Activated CD4-positive, alpha-beta memory T cell treated with anti-CD3 and anti-CD28 coated beads, Interleukin-2, amount 10 ng/mL, durations not matched to agents 7 days and 5 days (primary cell): ENCODE measurements at regions not wholly inside any gene's neighbourhood (a gene's known extent, or its start where the extent isn't known, plus 50 kb on each side); places are given as distances from the start of the nearest gene placed in this dataset.

ENCODE experiments used
- CTCF ChIA-PET: fragments of 350-600 bp; sonication (Branson Sonifier 250); formaldehyde crosslinking; loops from one replicate; lab custom pipeline; 2021; ENCODE audit warnings: antibody characterized with exemption, inconsistent platforms; lab: Charles Lee
- POLR2A ChIA-PET: fragments of 350-600 bp; sonication (Branson Sonifier 250); formaldehyde crosslinking; loops from one replicate; lab custom pipeline; 2021; ENCODE audit warnings: antibody characterized with exemption; lab: Charles Lee
- DNase-seq: peaks from one replicate; pipeline ENCODE4 v3.0.0-alpha.2; 2020
- H3K27ac Mint-ChIP-seq: one replicate; pipeline ENCODE4 v1.8.0; 2021; ENCODE audit warnings: mild to moderate bottlenecking, mixed read lengths
- H3K27me3 Mint-ChIP-seq: one replicate; pipeline ENCODE4 v1.8.0; 2021; ENCODE audit warnings: mixed read lengths
- H3K36me3 Mint-ChIP-seq: one replicate; pipeline ENCODE4 v1.8.0; 2021; ENCODE audit warnings: low read depth, mixed read lengths
- H3K4me1 Mint-ChIP-seq: one replicate; pipeline ENCODE4 v1.8.0; 2021; ENCODE audit warnings: mixed read lengths
- H3K4me3 Mint-ChIP-seq: one replicate; pipeline ENCODE4 v1.8.0; 2021; ENCODE audit warnings: mild to moderate bottlenecking, mixed read lengths
- H3K9me3 Mint-ChIP-seq: one replicate; pipeline ENCODE4 v1.8.0; 2021; ENCODE audit warnings: mixed read lengths

- Mint-ChIP-seq H3K4me3 (no peak overlapping the region), H3K9me3 (no peaks in the 10 kb centered on the region), H3K36me3 (no peaks in the 10 kb centered on the region), H3K27me3 (peaks cover 16% of the 10 kb centered on the region), H3K4me1 (no peaks in the 10 kb centered on the region), H3K27ac (no peak overlapping the region)
- ChIA-PET POLR2A (no interaction called here), CTCF (no interaction called here)
- DNase-seq = no peak
Observed at GRCh38 chr14:34111953-34112352, 161.1 kb upstream of the EGLN3 start.

- Mint-ChIP-seq H3K4me1 (no peaks in the 10 kb centered on the region), H3K27ac (no peak overlapping the region), H3K4me3 (no peak overlapping the region), H3K36me3 (no peaks in the 10 kb centered on the region), H3K27me3 (peaks cover 16% of the 10 kb centered on the region), H3K9me3 (no peaks in the 10 kb centered on the region)
- DNase-seq = no peak
- POLR2A ChIA-PET = no interaction called here
- CTCF ChIA-PET = no interaction called here
Observed at GRCh38 chr14:34111505-34111904, 160.6 kb upstream of the EGLN3 start.

GRCh38 chr14:34110531-34110930, 159.7 kb upstream of the EGLN3 start:
- POLR2A ChIA-PET = no interaction called here
- Mint-ChIP-seq H3K27me3 (peaks cover 9% of the 10 kb centered on the region), H3K4me1 (no peaks in the 10 kb centered on the region), H3K9me3 (no peaks in the 10 kb centered on the region), H3K4me3 (no peak overlapping the region), H3K36me3 (no peaks in the 10 kb centered on the region), H3K27ac (no peak overlapping the region)
- CTCF ChIA-PET = no interaction called here
- no peak for DNase-seq

GRCh38 chr14:34107441-34107840, 156.6 kb upstream of the EGLN3 start:
- no peak overlapping the region for H3K27ac Mint-ChIP-seq
- CTCF ChIA-PET = interaction anchor here (0.6 kb wide), 1 partner anchor 279 kb away, joined by 3 read pairs; no protein-coding TSS in a partner anchor
- H3K4me1 Mint-ChIP-seq = no peaks in the 10 kb centered on the region
- no peak overlapping the region for H3K4me3 Mint-ChIP-seq
- DNase-seq = no peak
- H3K9me3 Mint-ChIP-seq = no peaks in the 10 kb centered on the region
- H3K27me3 Mint-ChIP-seq = peaks cover 2% of the 10 kb centered on the region
- no peaks in the 10 kb centered on the region for H3K36me3 Mint-ChIP-seq
- POLR2A ChIA-PET = no interaction called here

GRCh38 chr14:34106310-34106709, 155.4 kb upstream of the EGLN3 start:
- H3K27ac Mint-ChIP-seq = no peak overlapping the region
- H3K4me1 Mint-ChIP-seq = no peaks in the 10 kb centered on the region
- no peak overlapping the region for H3K4me3 Mint-ChIP-seq
- H3K27me3 Mint-ChIP-seq = no peaks in the 10 kb centered on the region
- no peaks in the 10 kb centered on the region for H3K9me3 Mint-ChIP-seq
- POLR2A ChIA-PET = no interaction called here
- no peak for DNase-seq
- no peaks in the 10 kb centered on the region for H3K36me3 Mint-ChIP-seq
- CTCF ChIA-PET = no interaction called here

GRCh38 chr14:34104489-34105397, 153.9 kb upstream of the EGLN3 start:
- no peak for DNase-seq
- Mint-ChIP-seq H3K27me3 (no peaks in the 10 kb centered on the region), H3K9me3 (no peaks in the 10 kb centered on the region), H3K27ac (no peak overlapping the region), H3K4me1 (no peaks in the 10 kb centered on the region), H3K4me3 (no peak overlapping the region), H3K36me3 (no peaks in the 10 kb centered on the region)
- POLR2A ChIA-PET = no interaction called here
- CTCF ChIA-PET = interaction anchor here (0.5 kb wide), 1 partner anchor 9 kb away, joined by 3 read pairs; no protein-coding TSS in a partner anchor

GRCh38 chr14:34103176-34103575, 152.3 kb upstream of the EGLN3 start:
- no peak for DNase-seq
- ChIA-PET CTCF (interaction anchor here (0.5 to 0.8 kb wide), 2 partner anchors 125 to 571 kb away, joined by 3 read pairs; no protein-coding TSS in a partner anchor), POLR2A (no interaction called here)
- no peaks in the 10 kb centered on the region for H3K36me3 Mint-ChIP-seq
- no peaks in the 10 kb centered on the region for H3K9me3 Mint-ChIP-seq
- H3K4me3 Mint-ChIP-seq = no peak overlapping the region
- no peaks in the 10 kb centered on the region for H3K27me3 Mint-ChIP-seq
- peaks cover 7% of the 10 kb centered on the region for H3K4me1 Mint-ChIP-seq
- H3K27ac Mint-ChIP-seq = no peak overlapping the region

- no peaks in the 10 kb centered on the region for H3K27me3 Mint-ChIP-seq
- H3K4me3 Mint-ChIP-seq = no peak overlapping the region
- no peaks in the 10 kb centered on the region for H3K36me3 Mint-ChIP-seq
- ChIA-PET POLR2A (no interaction called here), CTCF (interaction anchor here (1.2 to 4.1 kb wide), 3 partner anchors 251 to 262 kb away, joined by 4 to 35 read pairs (median 32); no protein-coding TSS in a partner anchor)
- DNase-seq = no peak
- no peak overlapping the region for H3K27ac Mint-ChIP-seq
- no peaks in the 10 kb centered on the region for H3K9me3 Mint-ChIP-seq
- peaks cover 9% of the 10 kb centered on the region for H3K4me1 Mint-ChIP-seq
Observed at GRCh38 chr14:34099635-34100034, 148.8 kb upstream of the EGLN3 start.

GRCh38 chr14:34098985-34099349, 148.1 kb upstream of the EGLN3 start:
- H3K4me1 Mint-ChIP-seq = peaks cover 15% of the 10 kb centered on the region
- no peaks in the 10 kb centered on the region for H3K36me3 Mint-ChIP-seq
- ChIA-PET CTCF (interaction anchor here (0.8 to 4.1 kb wide), 21 partner anchors 19 to 306 kb away, joined by 3 to 58 read pairs (median 6); no protein-coding TSS in a partner anchor), POLR2A (no interaction called here)
- no peaks in the 10 kb centered on the region for H3K9me3 Mint-ChIP-seq
- no peaks in the 10 kb centered on the region for H3K27me3 Mint-ChIP-seq
- no peak for DNase-seq
- H3K4me3 Mint-ChIP-seq = no peak overlapping the region
- no peak overlapping the region for H3K27ac Mint-ChIP-seq

- DNase-seq = peak; percentile 39
- H3K9me3 Mint-ChIP-seq = no peaks in the 10 kb centered on the region
- H3K4me3 Mint-ChIP-seq = no peak overlapping the region
- no peaks in the 10 kb centered on the region for H3K36me3 Mint-ChIP-seq
- no peak overlapping the region for H3K27ac Mint-ChIP-seq
- H3K27me3 Mint-ChIP-seq = no peaks in the 10 kb centered on the region
- ChIA-PET POLR2A (interaction anchor here (1.6 kb wide), 1 partner anchor 148 kb away, joined by 5 read pairs; the partner anchor contains the start of gene EGLN3), CTCF (interaction anchor here (0.6 to 4.1 kb wide), 25 partner anchors 18 to 305 kb away, joined by 3 to 58 read pairs (median 4); no protein-coding TSS in a partner anchor)
- H3K4me1 Mint-ChIP-seq = peaks cover 22% of the 10 kb centered on the region
Observed at GRCh38 chr14:34098045-34098984, 147.4 kb upstream of the EGLN3 start.

GRCh38 chr14:34097644-34098043, 146.8 kb upstream of the EGLN3 start:
- ChIA-PET POLR2A (interaction anchor here (1.6 kb wide), 1 partner anchor 147 kb away, joined by 5 read pairs; the partner anchor contains the start of gene EGLN3), CTCF (interaction anchor here (0.6 to 4.1 kb wide), 15 partner anchors 54 to 305 kb away, joined by 3 to 58 read pairs (median 7); no protein-coding TSS in a partner anchor)
- H3K9me3 Mint-ChIP-seq = no peaks in the 10 kb centered on the region
- no peak overlapping the region for H3K27ac Mint-ChIP-seq
- no peak for DNase-seq
- no peaks in the 10 kb centered on the region for H3K36me3 Mint-ChIP-seq
- peaks cover 22% of the 10 kb centered on the region for H3K4me1 Mint-ChIP-seq
- no peak overlapping the region for H3K4me3 Mint-ChIP-seq
- peaks cover 2% of the 10 kb centered on the region for H3K27me3 Mint-ChIP-seq

GRCh38 chr14:34094384-34094783, 143.5 kb upstream of the EGLN3 start:
- H3K27ac Mint-ChIP-seq = peak overlapping the region; percentile 27
- DNase-seq = no peak
- CTCF ChIA-PET = interaction anchor here (1.4 to 1.6 kb wide), 4 partner anchors 34 to 256 kb away, joined by 3 to 9 read pairs (median 4); no protein-coding TSS in a partner anchor
- peaks cover 4% of the 10 kb centered on the region for H3K27me3 Mint-ChIP-seq
- H3K4me1 Mint-ChIP-seq = peaks cover 22% of the 10 kb centered on the region
- POLR2A ChIA-PET = interaction anchor here (0.7 to 1.2 kb wide), 2 partner anchors 34 to 50 kb away, joined by 3 read pairs; no protein-coding TSS in a partner anchor
- no peak overlapping the region for H3K4me3 Mint-ChIP-seq
- no peaks in the 10 kb centered on the region for H3K9me3 Mint-ChIP-seq
- no peaks in the 10 kb centered on the region for H3K36me3 Mint-ChIP-seq
